BLaER1 treated with 17β-estradiol and CSF1 and Interleukin-3, amounts not matched to agents 10 nM and 100 nM (cell line): ENCODE measurements at regions not wholly inside any gene's neighbourhood (a gene's known extent, or its start where the extent isn't known, plus 50 kb on each side); places are given as distances from the start of the nearest gene placed in this dataset.

ENCODE experiments used
- H3K27ac ChIP-seq, 11 experiments: shearing (Covaris generic); formaldehyde crosslinking; 2 replicates each; pipeline ENCODE4 v1.8.1; 2022
- H3K27me3 ChIP-seq, 11 experiments: shearing (Covaris generic); formaldehyde crosslinking; 2 replicates each; pipeline ENCODE4 v1.8.1; 2022
- H3K36me3 ChIP-seq, 11 experiments: shearing (Covaris generic); formaldehyde crosslinking; 2 replicates each; pipeline ENCODE4 v1.8.1; 2022
- H3K4me1 ChIP-seq, 10 experiments: shearing (Covaris generic); formaldehyde crosslinking; 2 replicates each; pipeline ENCODE4 v1.8.1; 2022
- H3K4me2 ChIP-seq, 11 experiments: shearing (Covaris generic); formaldehyde crosslinking; 2 replicates each; pipeline ENCODE4 v1.8.1; 2022
- H3K4me3 ChIP-seq, 10 experiments: shearing (Covaris generic); formaldehyde crosslinking; 2 replicates each; pipeline ENCODE4 v1.8.1; 2022
- H3K9ac ChIP-seq, 11 experiments: shearing (Covaris generic); formaldehyde crosslinking; 2 replicates each; pipeline ENCODE4 v1.8.1; 2022
- H3K9me3 ChIP-seq, 11 experiments: shearing (Covaris generic); formaldehyde crosslinking; replicated peaks in 1 of 11; 2 replicates each; pipeline ENCODE4 v1.8.1; 2022
- H4K20me1 ChIP-seq, 11 experiments: shearing (Covaris generic); formaldehyde crosslinking; 2 replicates each; pipeline ENCODE4 v1.8.1; 2022
- Cebpa-rat ChIP-seq, 11 experiments: shearing (Covaris generic); IDR thresholded peaks; 2 replicates each; pipeline ENCODE4 v1.8.1; 2022

DNA sequence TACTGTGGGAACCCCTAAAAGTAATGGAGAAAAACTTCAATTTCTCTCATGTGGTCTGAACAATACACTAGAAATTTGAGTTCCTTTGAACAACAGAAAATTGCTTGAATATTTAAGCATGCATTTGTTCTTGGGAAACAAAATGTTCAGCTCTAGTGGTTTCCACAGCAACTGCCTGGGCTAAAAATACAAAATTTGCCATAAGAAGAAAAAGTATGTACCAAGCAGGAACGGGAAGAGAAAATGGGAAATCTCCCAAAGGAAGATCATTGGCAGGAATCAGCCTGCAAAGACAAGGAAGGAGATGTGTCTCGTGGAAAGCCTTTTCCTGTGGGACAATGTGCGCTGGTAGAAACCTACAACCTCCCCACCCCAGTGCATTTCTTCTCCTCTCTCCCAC, 119.0 kb upstream of the DPT start:
- no peak for TF ChIP-seq Cebpa-rat (IDR thresholded peaks at IDR 0.05)
- no peak overlapping the region for H3K9ac ChIP-seq
- H3K4me2 ChIP-seq: no peak overlapping the region; a peak in 1 of 22 replicates
- H3K27me3 ChIP-seq: no peaks in the 10 kb centered on the region
- H3K4me1 ChIP-seq: peaks cover 0 to 4% (median 0%) of the 10 kb centered on the region in 10 experiments; a peak in 2 of 20 replicates
- no peak overlapping the region for H3K27ac ChIP-seq
- no peaks in the 10 kb centered on the region for H4K20me1 ChIP-seq
- H3K36me3 ChIP-seq: no peaks in the 10 kb centered on the region
- H3K4me3 ChIP-seq: no peak overlapping the region
- H3K9me3 ChIP-seq: peaks cover 0 to 3% (median 0%) of the 10 kb centered on the region in 11 experiments; a peak in 1 of 22 replicates

DNA sequence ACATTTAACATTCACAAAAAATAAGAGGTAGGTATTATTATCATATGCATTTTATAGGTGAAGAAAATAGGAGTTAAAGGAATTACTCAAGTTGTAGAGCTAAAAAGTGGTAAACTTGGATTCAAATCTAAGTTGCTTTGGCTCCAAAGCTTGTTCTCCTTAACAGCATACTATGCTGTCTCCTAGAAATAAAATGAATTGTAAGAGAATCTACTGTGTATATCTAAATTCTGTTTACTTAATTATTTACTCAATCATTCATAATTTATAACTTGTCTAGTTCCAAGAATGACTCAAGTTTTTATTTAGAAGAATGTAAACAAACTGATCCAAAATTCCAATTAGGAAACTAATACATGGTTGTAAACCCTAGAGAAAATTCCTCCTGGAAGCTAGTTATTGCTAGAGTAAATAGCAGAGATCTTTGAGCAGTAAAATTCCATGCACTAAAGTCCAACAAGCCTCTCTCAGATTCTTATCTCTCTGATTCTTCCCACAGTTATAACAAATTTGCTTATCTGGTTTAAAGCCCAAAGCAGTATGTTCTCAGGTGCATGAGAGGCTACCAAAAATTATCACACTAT, 132.5 kb upstream of the DPT start:
- Histone ChIP-seq H3K4me3 (no peak overlapping the region), H3K9me3 (peaks cover 0 to 18% (median 10%) of the 10 kb centered on the region in 11 experiments; a peak in 12 of 22 replicates), H3K27ac (no peak overlapping the region), H3K9ac (no peak overlapping the region), H3K36me3 (no peaks in the 10 kb centered on the region), H3K27me3 (no peaks in the 10 kb centered on the region), H3K4me2 (no peak overlapping the region), H4K20me1 (no peaks in the 10 kb centered on the region), H3K4me1 (peaks cover 0 to 17% (median 0%) of the 10 kb centered on the region in 10 experiments; a peak in 2 of 20 replicates)
- TF ChIP-seq Cebpa-rat (IDR thresholded peaks at IDR 0.05): no peak

DNA sequence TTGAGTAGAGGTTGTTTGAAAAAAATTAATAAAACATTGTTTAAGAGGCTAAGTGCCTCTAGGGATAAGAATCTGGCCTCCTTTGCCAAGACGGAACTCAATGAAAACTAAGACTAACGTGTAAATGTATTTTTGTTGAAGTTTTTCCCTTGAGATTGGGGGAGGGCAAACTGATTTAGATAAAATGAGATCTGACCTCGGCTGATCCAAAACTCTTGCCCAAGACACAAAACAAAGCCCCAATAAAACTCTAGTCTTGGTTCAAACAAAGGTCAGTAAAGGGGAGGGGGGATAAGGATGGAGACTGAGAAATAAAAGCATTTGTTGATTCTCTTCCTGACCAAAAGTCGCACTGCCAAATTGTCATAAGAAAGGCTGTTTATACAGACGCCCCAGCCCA, 134.8 kb upstream of the DPT start:
- H3K9me3 ChIP-seq: peaks cover 0 to 22% (median 13%) of the 10 kb centered on the region in 11 experiments; a peak in 15 of 22 replicates
- H3K9ac ChIP-seq: no peak overlapping the region
- H4K20me1 ChIP-seq: no peaks in the 10 kb centered on the region
- H3K27ac ChIP-seq: no peak overlapping the region
- no peak overlapping the region for H3K4me3 ChIP-seq
- H3K36me3 ChIP-seq: no peaks in the 10 kb centered on the region
- no peak for TF ChIP-seq Cebpa-rat (IDR thresholded peaks at IDR 0.05)
- H3K4me1 ChIP-seq: peaks cover 0 to 17% (median 0%) of the 10 kb centered on the region in 10 experiments; a peak in 2 of 20 replicates
- peak overlapping the region in 5 of 11 experiments; percentile 27 to 50 (median 28); a peak in 7 of 22 replicates for H3K4me2 ChIP-seq
- H3K27me3 ChIP-seq: no peaks in the 10 kb centered on the region

DNA sequence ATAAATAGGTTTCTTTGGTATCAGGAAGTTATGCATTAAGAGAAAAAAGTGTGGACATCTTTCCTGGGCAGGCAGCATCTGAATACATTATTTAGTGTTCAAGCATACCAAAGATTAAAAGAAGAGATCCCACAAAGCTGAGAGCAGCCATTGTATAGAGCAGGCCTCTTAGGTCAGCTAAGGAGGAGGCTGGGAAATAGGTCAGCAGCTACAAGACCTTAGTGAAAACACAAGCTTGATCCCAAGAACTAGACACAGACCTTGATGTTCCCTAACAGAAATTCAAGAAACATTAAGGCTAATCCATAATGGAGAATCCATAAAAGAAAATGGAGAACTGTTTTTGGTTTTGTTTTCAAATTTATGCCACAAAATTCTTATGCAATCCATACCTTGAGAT, 135.3 kb upstream of the DPT start:
- Histone ChIP-seq H3K4me1 (peaks cover 0 to 17% (median 0%) of the 10 kb centered on the region in 10 experiments; a peak in 2 of 20 replicates), H3K9ac (no peak overlapping the region), H3K4me2 (peak overlapping the region in 5 of 11 experiments; percentile 27 to 50 (median 28); a peak in 5 of 22 replicates)

DNA sequence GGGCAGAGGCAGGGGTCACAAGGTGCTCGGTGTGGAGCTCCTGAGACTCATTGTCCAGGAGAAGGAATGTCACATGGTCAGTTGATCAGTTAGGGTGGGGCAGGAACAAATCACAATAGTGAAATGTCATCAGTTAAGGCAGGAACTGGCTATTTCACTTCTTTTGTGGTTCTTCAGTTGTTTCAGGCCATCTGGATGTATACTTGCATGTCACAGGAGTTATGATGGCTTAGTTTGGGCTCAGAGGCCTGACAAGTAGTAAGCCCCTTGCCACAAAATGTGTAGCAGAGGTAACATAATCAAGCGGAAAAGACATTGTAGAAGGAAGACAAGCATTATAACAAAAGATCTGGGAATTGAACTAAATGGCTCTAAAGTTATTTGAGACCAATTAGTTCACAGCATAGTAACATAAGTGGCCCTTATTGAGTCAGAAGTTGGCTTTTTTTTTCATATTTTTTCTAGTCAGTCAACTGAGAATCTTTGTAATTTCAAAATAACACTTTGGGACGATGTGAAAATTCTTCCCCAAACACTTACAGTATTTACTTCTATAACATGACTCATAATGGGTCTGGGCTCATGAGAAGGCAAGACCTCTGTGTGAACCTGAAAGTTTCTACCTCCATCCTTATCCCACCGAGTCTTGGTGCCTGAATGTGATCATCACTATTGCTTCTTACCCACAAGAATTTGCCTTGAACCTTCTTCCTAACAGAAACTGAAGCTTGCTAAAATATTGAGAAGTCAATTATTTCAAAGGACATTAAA, 137.0 kb upstream of the DPT start:
- no peaks in the 10 kb centered on the region for H4K20me1 ChIP-seq
- H3K9me3 ChIP-seq: peaks cover 0 to 23% (median 12%) of the 10 kb centered on the region in 11 experiments; a peak in 16 of 22 replicates
- H3K27me3 ChIP-seq: no peaks in the 10 kb centered on the region
- no peak overlapping the region for H3K27ac ChIP-seq
- H3K9ac ChIP-seq: no peak overlapping the region
- no peak for TF ChIP-seq Cebpa-rat (IDR thresholded peaks at IDR 0.05)
- H3K4me3 ChIP-seq: no peak overlapping the region
- peaks cover 0 to 17% (median 0%) of the 10 kb centered on the region in 10 experiments; a peak in 2 of 20 replicates for H3K4me1 ChIP-seq
- H3K36me3 ChIP-seq: no peaks in the 10 kb centered on the region
- no peak overlapping the region for H3K4me2 ChIP-seq

More for the DNA sequence above, 135.3 kb upstream of the DPT start:
- Histone ChIP-seq H3K27ac (no peak overlapping the region), H3K4me3 (no peak overlapping the region), H3K27me3 (no peaks in the 10 kb centered on the region), H3K36me3 (no peaks in the 10 kb centered on the region), H4K20me1 (no peaks in the 10 kb centered on the region), H3K9me3 (peaks cover 0 to 26% (median 13%) of the 10 kb centered on the region in 11 experiments; a peak in 16 of 22 replicates)
- no peak for TF ChIP-seq Cebpa-rat (IDR thresholded peaks at IDR 0.05)

DNA sequence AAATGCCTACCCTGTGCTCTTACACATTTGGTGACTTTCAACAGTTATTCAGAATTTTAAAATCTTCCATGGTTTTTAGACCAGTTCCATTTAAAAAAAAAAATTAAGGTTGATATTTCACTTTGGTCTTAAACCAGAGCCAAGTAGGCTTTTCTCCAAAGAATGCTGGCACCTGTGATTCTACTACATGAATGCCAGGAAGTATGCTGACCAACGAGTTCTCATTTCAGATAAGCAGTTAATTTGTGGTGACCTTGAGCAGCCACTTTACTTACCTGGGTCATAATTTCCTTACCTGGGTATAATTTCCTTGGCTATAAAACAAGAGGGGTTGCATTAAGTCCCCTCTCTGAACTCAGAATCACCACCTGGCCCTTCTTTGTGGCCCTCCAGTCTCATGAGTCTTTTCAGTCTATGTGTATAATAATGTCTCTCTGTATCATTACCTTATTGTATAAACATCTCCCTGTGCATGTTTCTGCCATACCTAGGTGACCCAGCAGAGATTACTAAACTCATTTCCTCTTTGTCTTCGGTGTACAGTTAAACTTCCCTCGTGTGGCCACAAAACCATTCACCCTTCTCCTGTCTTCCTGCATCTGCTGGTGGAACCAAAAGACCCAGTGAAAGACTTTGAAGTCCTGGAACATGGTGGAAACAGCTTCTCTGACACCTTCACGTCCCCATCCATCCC, 139.1 kb upstream of the DPT start:
- Histone ChIP-seq H3K9me3 (peaks cover 0 to 25% (median 12%) of the 10 kb centered on the region in 11 experiments; a peak in 16 of 22 replicates), H3K4me1 (peaks cover 0 to 19% (median 2%) of the 10 kb centered on the region in 10 experiments; a peak in 2 of 20 replicates), H3K4me2 (no peak overlapping the region), H3K27ac (no peak overlapping the region), H3K4me3 (no peak overlapping the region), H3K27me3 (no peaks in the 10 kb centered on the region), H4K20me1 (no peaks in the 10 kb centered on the region), H3K36me3 (no peaks in the 10 kb centered on the region), H3K9ac (no peak overlapping the region)
- TF ChIP-seq Cebpa-rat (IDR thresholded peaks at IDR 0.05): no peak

DNA sequence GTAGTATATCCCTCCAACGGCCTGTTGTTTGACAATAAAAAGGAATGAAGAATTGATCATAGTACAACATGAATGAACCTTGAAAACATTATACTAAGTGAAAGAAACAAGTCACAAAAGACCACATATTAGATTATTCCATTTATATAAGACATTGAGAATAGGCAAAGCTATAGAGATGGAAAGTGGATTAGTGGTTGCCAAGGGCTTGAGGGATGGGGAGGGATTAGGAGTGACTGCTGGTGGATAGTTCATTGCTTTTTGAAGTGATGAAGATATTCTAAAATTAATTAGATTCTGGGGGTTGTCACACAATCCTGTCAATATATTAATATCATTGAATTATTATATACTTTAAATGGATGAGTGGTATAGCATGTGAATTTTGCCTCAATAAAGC, 142.5 kb upstream of the DPT start:
- H3K27ac ChIP-seq: no peak overlapping the region
- 0 out of 20 replicates have a peak, but pooled peaks cover 0 to 5% (median 0%) of the 10 kb centered on the region in 10 experiments for H3K4me1 ChIP-seq
- H3K27me3 ChIP-seq: no peaks in the 10 kb centered on the region
- no peaks in the 10 kb centered on the region for H3K36me3 ChIP-seq
- H3K4me3 ChIP-seq: no peak overlapping the region
- H3K9me3 ChIP-seq: peaks cover 0 to 15% (median 6%) of the 10 kb centered on the region in 11 experiments; a peak in 10 of 22 replicates
- no peak overlapping the region for H3K9ac ChIP-seq
- H3K4me2 ChIP-seq: no peak overlapping the region
- TF ChIP-seq Cebpa-rat (IDR thresholded peaks at IDR 0.05): no peak
- no peaks in the 10 kb centered on the region for H4K20me1 ChIP-seq

DNA sequence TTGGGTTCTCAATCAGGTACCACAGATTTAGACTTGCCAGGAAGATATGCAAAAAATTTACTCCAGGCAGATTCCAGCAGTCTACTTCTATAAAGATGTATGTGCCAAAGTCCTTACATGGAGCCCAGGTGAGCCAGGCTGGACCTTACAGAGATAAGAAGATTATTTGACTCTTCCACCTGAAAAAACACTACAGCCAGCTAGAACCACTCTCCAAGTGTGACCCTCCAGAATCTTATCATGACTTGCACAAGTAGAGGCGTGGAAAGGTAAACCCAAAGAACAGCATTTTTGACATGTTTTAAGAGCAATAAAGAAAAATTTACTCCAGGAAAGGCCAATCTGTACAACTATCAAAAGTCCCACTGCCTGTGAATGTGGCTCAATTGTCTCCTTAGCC, 146.8 kb upstream of the DPT start:
- no peaks in the 10 kb centered on the region for H4K20me1 ChIP-seq
- no peak overlapping the region for H3K4me2 ChIP-seq
- H3K9me3 ChIP-seq: peaks cover 0 to 3% (median 0%) of the 10 kb centered on the region in 11 experiments; a peak in 2 of 22 replicates
- H3K4me1 ChIP-seq: 0 out of 20 replicates have a peak, but pooled peaks cover 0 to 5% (median 0%) of the 10 kb centered on the region in 10 experiments
- no peaks in the 10 kb centered on the region for H3K36me3 ChIP-seq
- H3K4me3 ChIP-seq: no peak overlapping the region
- no peak overlapping the region for H3K27ac ChIP-seq
- no peak for TF ChIP-seq Cebpa-rat (IDR thresholded peaks at IDR 0.05)
- no peaks in the 10 kb centered on the region for H3K27me3 ChIP-seq
- H3K9ac ChIP-seq: no peak overlapping the region

DNA sequence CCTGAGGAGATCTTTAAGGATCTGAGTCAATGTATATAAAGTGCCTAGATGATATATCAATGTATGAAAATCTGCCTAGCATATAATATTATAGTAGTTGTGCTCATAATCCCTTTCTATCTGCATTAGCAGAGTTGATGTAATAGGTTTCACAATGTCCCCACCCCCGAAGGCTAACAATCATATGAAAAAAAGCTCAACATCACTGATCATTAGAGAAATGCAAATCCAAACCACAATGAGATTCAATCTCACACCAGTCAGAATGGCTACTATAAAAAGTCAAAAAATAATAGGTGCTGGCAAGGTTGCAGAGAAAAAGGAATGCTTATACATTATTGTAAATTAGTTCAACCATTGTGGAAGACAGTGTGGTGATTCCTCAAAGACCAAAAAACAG, 147.8 kb upstream of the DPT start:
- no peaks in the 10 kb centered on the region for H3K36me3 ChIP-seq
- no peak for TF ChIP-seq Cebpa-rat (IDR thresholded peaks at IDR 0.05)
- no peak overlapping the region for H3K4me3 ChIP-seq
- H3K9ac ChIP-seq: no peak overlapping the region
- no peaks in the 10 kb centered on the region for H4K20me1 ChIP-seq
- no peak overlapping the region for H3K4me2 ChIP-seq
- no peak overlapping the region for H3K27ac ChIP-seq
- peaks cover 0 to 3% (median 0%) of the 10 kb centered on the region in 11 experiments; a peak in 2 of 22 replicates for H3K9me3 ChIP-seq
- no peaks in the 10 kb centered on the region for H3K27me3 ChIP-seq
- 0 out of 20 replicates have a peak, but pooled peaks cover 0 to 5% (median 0%) of the 10 kb centered on the region in 10 experiments for H3K4me1 ChIP-seq
